ENCODE measurements at regions not wholly inside any gene's neighbourhood (a gene's known extent, or its start where the extent isn't known, plus 50 kb on each side); places are given as distances from the start of the nearest gene placed in this dataset.

DNA sequence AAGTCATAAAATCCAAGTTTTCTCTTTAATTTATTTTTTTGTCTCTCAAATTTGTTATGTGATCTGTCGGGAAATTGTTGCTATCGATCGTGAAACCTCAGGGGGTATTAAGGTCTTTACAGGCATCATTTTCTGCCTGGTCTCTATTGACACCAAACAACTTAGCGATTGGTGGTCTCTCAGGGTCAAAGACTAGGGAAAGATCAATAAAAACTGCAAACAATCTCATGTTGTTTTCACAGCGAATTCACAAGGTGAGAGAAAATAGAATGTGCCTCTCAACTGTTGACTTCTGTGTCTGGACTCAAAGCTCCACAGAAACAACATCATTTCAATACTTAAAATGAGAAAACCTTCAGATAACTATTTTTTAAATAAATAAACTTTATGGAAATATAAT, 645.4 kb upstream of the MIR17HG start:
- no peak for ATAC-seq
- intact Hi-C loops (cut with DNase I): no loop called here

DNA sequence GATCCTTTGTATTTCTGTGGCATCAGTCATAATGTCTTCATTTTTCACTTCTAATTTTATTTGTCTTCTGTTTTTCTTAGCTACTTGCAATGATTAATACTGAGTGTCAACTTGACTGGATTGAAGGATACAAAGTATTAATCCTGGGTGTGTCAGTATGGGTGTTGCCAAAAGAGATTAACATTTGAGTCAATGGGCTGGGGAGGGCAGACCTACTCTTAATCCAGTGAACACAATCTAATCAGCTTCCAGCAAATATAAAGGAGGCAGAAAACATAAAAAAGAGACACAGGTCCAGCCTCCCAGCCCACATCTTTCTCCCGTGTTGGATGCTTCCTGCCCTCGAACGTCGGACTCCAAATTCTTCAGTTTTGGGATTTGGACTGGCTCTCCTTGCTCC, 640.9 kb upstream of the MIR17HG start:
- DNase-seq (no peak), ATAC-seq (no peak)
- Histone ChIP-seq H3K36me3 (no peaks in the 10 kb centered on the region), H3K27me3 (ENCODE audit: low read depth) (no peaks in the 10 kb centered on the region), H3K9me3 (no peaks in the 10 kb centered on the region), H3K4me1 (no peaks in the 10 kb centered on the region), H3K27ac (no peak overlapping the region), H3K4me3 (no peak overlapping the region)
- intact Hi-C loops (cut with DNase I): no loop called here
- TF ChIP-seq, protein P1, sequence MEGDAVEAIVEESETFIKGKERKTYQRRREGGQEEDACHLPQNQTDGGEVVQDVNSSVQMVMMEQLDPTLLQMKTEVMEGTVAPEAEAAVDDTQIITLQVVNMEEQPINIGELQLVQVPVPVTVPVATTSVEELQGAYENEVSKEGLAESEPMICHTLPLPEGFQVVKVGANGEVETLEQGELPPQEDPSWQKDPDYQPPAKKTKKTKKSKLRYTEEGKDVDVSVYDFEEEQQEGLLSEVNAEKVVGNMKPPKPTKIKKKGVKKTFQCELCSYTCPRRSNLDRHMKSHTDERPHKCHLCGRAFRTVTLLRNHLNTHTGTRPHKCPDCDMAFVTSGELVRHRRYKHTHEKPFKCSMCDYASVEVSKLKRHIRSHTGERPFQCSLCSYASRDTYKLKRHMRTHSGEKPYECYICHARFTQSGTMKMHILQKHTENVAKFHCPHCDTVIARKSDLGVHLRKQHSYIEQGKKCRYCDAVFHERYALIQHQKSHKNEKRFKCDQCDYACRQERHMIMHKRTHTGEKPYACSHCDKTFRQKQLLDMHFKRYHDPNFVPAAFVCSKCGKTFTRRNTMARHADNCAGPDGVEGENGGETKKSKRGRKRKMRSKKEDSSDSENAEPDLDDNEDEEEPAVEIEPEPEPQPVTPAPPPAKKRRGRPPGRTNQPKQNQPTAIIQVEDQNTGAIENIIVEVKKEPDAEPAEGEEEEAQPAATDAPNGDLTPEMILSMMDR (IDR thresholded peaks at IDR 0.05): no peak

More for the DNA sequence above, 645.4 kb upstream of the MIR17HG start:
- no peaks in the 10 kb centered on the region for H3K36me3 ChIP-seq
- no peaks in the 10 kb centered on the region for H3K27me3 ChIP-seq (ENCODE audit: low read depth)
- H3K27ac ChIP-seq: no peak overlapping the region
- no peak for DNase-seq
- TF ChIP-seq, protein P1 (IDR thresholded peaks at IDR 0.05): no peak
- H3K4me3 ChIP-seq: no peak overlapping the region
- H3K4me1 ChIP-seq: no peaks in the 10 kb centered on the region
- no peaks in the 10 kb centered on the region for H3K9me3 ChIP-seq

DNA sequence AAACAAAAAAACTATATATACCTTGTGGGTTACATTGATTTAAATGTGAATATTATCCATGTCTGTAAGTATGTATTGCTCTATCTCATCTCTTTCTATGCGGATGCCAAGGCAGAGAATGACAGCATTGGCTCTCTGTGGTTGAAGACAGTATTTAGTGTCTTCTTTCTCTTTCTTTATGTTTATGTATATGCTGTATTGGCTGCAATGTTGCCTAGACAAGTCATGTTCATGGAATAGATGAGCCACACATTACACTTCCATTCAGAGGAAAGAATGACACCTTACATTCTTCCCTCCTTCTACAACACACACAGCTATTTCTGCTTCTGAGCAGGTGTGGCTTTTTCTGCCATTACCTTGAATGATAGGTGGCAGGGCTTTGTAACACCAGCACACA, 639.4 kb upstream of the MIR17HG start:
- no peaks in the 10 kb centered on the region for H3K36me3 ChIP-seq
- H3K4me1 ChIP-seq: no peaks in the 10 kb centered on the region
- ATAC-seq: no peak
- H3K9me3 ChIP-seq: no peaks in the 10 kb centered on the region
- no peaks in the 10 kb centered on the region for H3K27me3 ChIP-seq (ENCODE audit: low read depth)
- TF ChIP-seq, protein P1 (IDR thresholded peaks at IDR 0.05): no peak
- intact Hi-C loops (cut with DNase I): no loop called here
- no peak overlapping the region for H3K4me3 ChIP-seq
- DNase-seq: no peak
- no peak overlapping the region for H3K27ac ChIP-seq

DNA sequence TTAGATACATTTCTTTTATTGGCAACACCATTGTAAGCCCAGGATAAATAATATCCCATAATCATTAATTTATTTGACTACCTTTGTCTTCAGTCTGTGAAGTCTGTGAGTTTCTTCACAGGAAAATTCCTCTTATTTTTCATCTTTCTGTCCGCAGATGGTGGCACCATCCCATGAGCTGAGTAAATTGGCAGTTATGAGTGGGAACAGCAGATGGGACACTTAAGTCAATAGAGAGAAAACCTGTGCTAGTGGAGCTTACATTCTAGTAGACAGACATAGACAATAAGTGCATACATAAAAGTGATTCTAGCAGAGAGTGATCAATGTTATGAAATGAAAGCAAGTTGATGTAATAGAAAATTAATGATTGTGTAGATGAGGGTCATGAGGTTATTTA, 638.2 kb upstream of the MIR17HG start:
- intact Hi-C loops (cut with DNase I): no loop called here
- H3K4me1 ChIP-seq: no peaks in the 10 kb centered on the region
- no peaks in the 10 kb centered on the region for H3K9me3 ChIP-seq
- no peaks in the 10 kb centered on the region for H3K27me3 ChIP-seq (ENCODE audit: low read depth)
- TF ChIP-seq, protein P1 (IDR thresholded peaks at IDR 0.05): no peak
- H3K4me3 ChIP-seq: no peak overlapping the region
- no peak for ATAC-seq
- no peak overlapping the region for H3K27ac ChIP-seq
- no peaks in the 10 kb centered on the region for H3K36me3 ChIP-seq
- no peak for DNase-seq

DNA sequence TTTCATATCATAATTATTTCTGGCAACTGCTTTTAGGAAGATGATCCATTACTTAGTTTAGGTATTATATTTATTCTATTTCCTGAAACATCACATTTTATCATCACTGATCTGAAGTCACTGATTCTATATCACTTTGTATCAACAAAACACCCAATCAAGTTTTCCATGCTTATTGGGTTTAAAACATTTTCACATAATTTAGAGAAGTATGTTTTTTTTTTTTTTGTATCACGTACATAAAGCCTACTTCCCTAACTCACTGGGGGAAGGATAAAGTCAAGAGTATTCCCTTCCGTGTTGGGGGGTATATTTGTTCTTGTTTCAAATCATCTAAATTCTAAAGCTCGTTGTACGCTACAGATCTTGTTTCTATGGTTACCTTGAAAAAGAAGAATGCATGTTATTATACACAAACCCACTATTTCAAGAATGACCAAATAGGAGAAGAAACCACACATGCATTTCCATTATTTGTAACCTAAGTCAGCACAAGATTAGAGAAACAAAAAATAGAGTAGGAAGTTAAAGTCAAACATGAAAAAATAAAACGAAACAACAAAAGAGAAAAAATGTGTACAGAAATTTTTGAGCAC, 637.2 kb upstream of the MIR17HG start:
- H3K27ac ChIP-seq: no peak overlapping the region
- TF ChIP-seq, protein P1 (IDR thresholded peaks at IDR 0.05): no peak
- no peak overlapping the region for H3K4me3 ChIP-seq
- H3K36me3 ChIP-seq: no peaks in the 10 kb centered on the region
- intact Hi-C loops (cut with DNase I): no loop called here
- H3K9me3 ChIP-seq: no peaks in the 10 kb centered on the region
- no peak for DNase-seq
- ATAC-seq: no peak
- H3K27me3 ChIP-seq (ENCODE audit: low read depth): no peaks in the 10 kb centered on the region
- no peaks in the 10 kb centered on the region for H3K4me1 ChIP-seq

Data from lower lobe of right lung (tissue), 2 donors.